ENCODE measurements at regions not wholly inside any gene's neighbourhood (a gene's known extent, or its start where the extent isn't known, plus 50 kb on each side); places are given as distances from the start of the nearest gene placed in this dataset.

GRCh38 chr10:57367412-57367811, 900.3 kb downstream of the IPMK start:
- Histone ChIP-seq H3K9me3 (ENCODE audit: control insufficient read depth, low read length) (no peaks in the 10 kb centered on the region), H2AFZ (no peak overlapping the region), H3K4me1 (no peaks in the 10 kb centered on the region), H3K36me3 (ENCODE audit: control insufficient read depth, insufficient read depth, low read length) (no peaks in the 10 kb centered on the region), H3K27ac (no peak overlapping the region), H3K9ac (no peak overlapping the region), H3K4me2 (ENCODE audit: low read length) (no peak overlapping the region), H3K79me2 (no peaks in the 10 kb centered on the region), H3K27me3 (ENCODE audit: control insufficient read depth, insufficient read depth, low read length) (no peaks in the 10 kb centered on the region), H3K4me3 (ENCODE audit: low read depth, low read length) (no peak overlapping the region)
- no peak for TF ChIP-seq CTCF (IDR thresholded peaks at IDR 0.05)

GRCh38 chr10:57362811-57363210, 904.9 kb downstream of the IPMK start:
- no peak overlapping the region for H3K4me2 ChIP-seq (ENCODE audit: low read length)
- no peaks in the 10 kb centered on the region for H3K36me3 ChIP-seq (ENCODE audit: control insufficient read depth, insufficient read depth, low read length)
- H3K27me3 ChIP-seq (ENCODE audit: control insufficient read depth, insufficient read depth, low read length) = no peaks in the 10 kb centered on the region
- H3K9me3 ChIP-seq (ENCODE audit: control insufficient read depth, low read length) = no peaks in the 10 kb centered on the region
- H3K9ac ChIP-seq = no peak overlapping the region
- H3K79me2 ChIP-seq = no peaks in the 10 kb centered on the region
- H3K27ac ChIP-seq = no peak overlapping the region
- no peak for TF ChIP-seq CTCF (IDR thresholded peaks at IDR 0.05)
- no peaks in the 10 kb centered on the region for H3K4me1 ChIP-seq
- H3K4me3 ChIP-seq (ENCODE audit: low read depth, low read length) = no peak overlapping the region
- no peak overlapping the region for H2AFZ ChIP-seq

GRCh38 chr10:57353403-57354003, 914.2 kb downstream of the IPMK start:
- Histone ChIP-seq H3K27ac (no peak overlapping the region), H3K27me3 (ENCODE audit: control insufficient read depth, insufficient read depth, low read length) (no peaks in the 10 kb centered on the region), H3K36me3 (ENCODE audit: control insufficient read depth, insufficient read depth, low read length) (no peaks in the 10 kb centered on the region), H3K4me3 (ENCODE audit: low read depth, low read length) (no peak overlapping the region), H2AFZ (no peak overlapping the region), H3K4me2 (ENCODE audit: low read length) (no peak overlapping the region), H3K79me2 (no peaks in the 10 kb centered on the region), H3K4me1 (no peaks in the 10 kb centered on the region), H3K9me3 (ENCODE audit: control insufficient read depth, low read length) (no peaks in the 10 kb centered on the region), H3K9ac (no peak overlapping the region)
- no peak for TF ChIP-seq CTCF (IDR thresholded peaks at IDR 0.05)

- no peaks in the 10 kb centered on the region for H3K27me3 ChIP-seq (ENCODE audit: control insufficient read depth, insufficient read depth, low read length)
- no peaks in the 10 kb centered on the region for H3K4me1 ChIP-seq
- no peak overlapping the region for H3K27ac ChIP-seq
- no peaks in the 10 kb centered on the region for H3K36me3 ChIP-seq (ENCODE audit: control insufficient read depth, insufficient read depth, low read length)
- H3K9me3 ChIP-seq (ENCODE audit: control insufficient read depth, low read length) = no peaks in the 10 kb centered on the region
- no peaks in the 10 kb centered on the region for H3K79me2 ChIP-seq
- no peak overlapping the region for H3K9ac ChIP-seq
- TF ChIP-seq CTCF (IDR thresholded peaks at IDR 0.05) = no peak
- H3K4me3 ChIP-seq (ENCODE audit: low read depth, low read length) = no peak overlapping the region
- H3K4me2 ChIP-seq (ENCODE audit: low read length) = no peak overlapping the region
- H2AFZ ChIP-seq = no peak overlapping the region
These were observed 916.6 kb downstream of the IPMK start for GRCh38 chr10:57351076-57351475.

- Histone ChIP-seq H3K4me1 (no peaks in the 10 kb centered on the region), H3K27me3 (ENCODE audit: control insufficient read depth, insufficient read depth, low read length) (no peaks in the 10 kb centered on the region), H3K79me2 (no peaks in the 10 kb centered on the region), H3K4me2 (ENCODE audit: low read length) (no peak overlapping the region), H3K4me3 (ENCODE audit: low read depth, low read length) (no peak overlapping the region), H3K9me3 (ENCODE audit: control insufficient read depth, low read length) (no peaks in the 10 kb centered on the region), H3K36me3 (ENCODE audit: control insufficient read depth, insufficient read depth, low read length) (no peaks in the 10 kb centered on the region), H3K9ac (no peak overlapping the region), H2AFZ (no peak overlapping the region), H3K27ac (no peak overlapping the region)
- TF ChIP-seq CTCF (IDR thresholded peaks at IDR 0.05) = no peak
These were observed 926.4 kb downstream of the IPMK start for GRCh38 chr10:57341294-57341693.

Data from parathyroid adenoma (tissue), 2 donors.